Smooth muscle cell (in vitro differentiated cells): ENCODE measurements at regions not wholly inside any gene's neighbourhood (a gene's known extent, or its start where the extent isn't known, plus 50 kb on each side); places are given as distances from the start of the nearest gene placed in this dataset.

Experiments
- DNase-seq: peaks from one replicate; lab custom pipeline; 2025; ENCODE audit not compliant: unreplicated experiment; lab: John Stamatoyannopoulos, UW
- H2AFZ ChIP-seq: fragments of 200-600 bp; sonication (generic); 2 replicates; pipeline ENCODE4 v1.6.0; 2016; ENCODE audit warnings: antibody characterized with exemption, low read depth, mild to moderate bottlenecking
- H3F3A ChIP-seq: fragments of 200-600 bp; sonication (generic); 2 replicates; pipeline ENCODE4 v1.6.0; 2017; ENCODE audit warnings: antibody characterized with exemption, low read depth
- H3K27ac ChIP-seq: fragments of 200-600 bp; sonication (generic); 2 replicates; pipeline ENCODE4 v1.5.1; 2016; ENCODE audit warnings: low read depth, mild to moderate bottlenecking
- H3K27me3 ChIP-seq: fragments of 200-600 bp; sonication (generic); 2 replicates; pipeline ENCODE4 v1.6.1; 2016; ENCODE audit warnings: low read depth, mild to moderate bottlenecking
- H3K36me3 ChIP-seq: fragments of 200-600 bp; sonication (generic); 2 replicates; pipeline ENCODE4 v1.5.1; 2016; ENCODE audit warnings: low read depth
- H3K4me1 ChIP-seq: fragments of 200-600 bp; sonication (generic); 2 replicates; pipeline ENCODE4 v1.5.1; 2016; ENCODE audit warnings: low read depth
- H3K4me2 ChIP-seq: fragments of 200-600 bp; sonication (generic); 2 replicates; pipeline ENCODE4 v1.6.0; 2016; ENCODE audit warnings: mild to moderate bottlenecking
- H3K4me3 ChIP-seq: fragments of 200-600 bp; sonication (generic); 2 replicates; pipeline ENCODE4 v1.5.1; 2016; ENCODE audit warnings: mild to moderate bottlenecking
- H3K79me2 ChIP-seq: fragments of 200-600 bp; sonication (generic); 2 replicates; pipeline ENCODE4 v1.6.0; 2016; ENCODE audit warnings: low read depth, mild to moderate bottlenecking
- H3K9ac ChIP-seq: fragments of 200-600 bp; sonication (generic); 2 replicates; pipeline ENCODE4 v1.6.0; 2016; ENCODE audit warnings: low read depth
- H3K9me3 ChIP-seq: fragments of 200-600 bp; sonication (generic); replicated peaks from 2 replicates; pipeline ENCODE4 v1.5.1; 2016; ENCODE audit warnings: low read depth
- H4K20me1 ChIP-seq: fragments of 200-600 bp; sonication (generic); 2 replicates; pipeline ENCODE4 v1.6.0; 2016; ENCODE audit warnings: low read depth
- CTCF ChIP-seq: fragments of 200-600 bp; sonication (generic); IDR thresholded peaks from 2 replicates; pipeline ENCODE4 v1.5.1; 2017; ENCODE audit warnings: borderline replicate concordance, mild to moderate bottlenecking, antibody characterized with exemption; ENCODE audit not compliant: insufficient read depth, poor library complexity, severe bottlenecking
- WGBS: methylation state at CpG from one replicate; pipeline ENCODE4 v1.1.7; 2016; ENCODE audit warnings: low lambda C conversion rate; 5-methylcytosine and 5-hydroxymethylcytosine counted together

- Histone ChIP-seq H3K79me2 (no peaks in the 10 kb centered on the region), H3K4me1 (no peaks in the 10 kb centered on the region), H3K4me2 (no peak overlapping the region), H3K27ac (no peak overlapping the region), H3K36me3 (no peaks in the 10 kb centered on the region), H3K4me3 (no peak overlapping the region), H3K9ac (no peak overlapping the region), H4K20me1 (no peaks in the 10 kb centered on the region), H2AFZ (no peak overlapping the region), H3K27me3 (no peaks in the 10 kb centered on the region), H3K9me3 (no peaks in the 10 kb centered on the region), H3F3A (no peaks in the 10 kb centered on the region)
- DNase-seq, result no peak
- 98% methylated on average over 4 of the region's 4 CpGs for WGBS
- TF ChIP-seq CTCF, result no peak
These were observed 87.2 kb upstream of the LIFR start for GRCh38 chr5:38643616-38644015.

GRCh38 chr5:38645508-38645907 is 89.1 kb upstream of the LIFR start:
- H2AFZ ChIP-seq, result no peak overlapping the region
- H3K79me2 ChIP-seq, result no peaks in the 10 kb centered on the region
- no peak for DNase-seq
- no peak overlapping the region for H3K27ac ChIP-seq
- H3K4me1 ChIP-seq, result no peaks in the 10 kb centered on the region
- H3K4me3 ChIP-seq, result no peak overlapping the region
- H3K27me3 ChIP-seq, result no peaks in the 10 kb centered on the region
- H3F3A ChIP-seq, result no peaks in the 10 kb centered on the region
- no peak overlapping the region for H3K4me2 ChIP-seq
- no peaks in the 10 kb centered on the region for H3K9me3 ChIP-seq
- H3K36me3 ChIP-seq, result no peaks in the 10 kb centered on the region
- H4K20me1 ChIP-seq, result no peaks in the 10 kb centered on the region
- no peak overlapping the region for H3K9ac ChIP-seq
- no peak for TF ChIP-seq CTCF

- 93% methylated on average over 3 of the region's 3 CpGs for WGBS
- H3K9ac ChIP-seq, result no peak overlapping the region
- no peak for DNase-seq
- H3F3A ChIP-seq, result no peaks in the 10 kb centered on the region
- peaks cover 5% of the 10 kb centered on the region for H3K4me1 ChIP-seq
- no peaks in the 10 kb centered on the region for H3K9me3 ChIP-seq
- H3K79me2 ChIP-seq, result no peaks in the 10 kb centered on the region
- H3K4me3 ChIP-seq, result no peak overlapping the region
- H3K27me3 ChIP-seq, result no peaks in the 10 kb centered on the region
- H2AFZ ChIP-seq, result no peak overlapping the region
- H3K27ac ChIP-seq, result no peak overlapping the region
- TF ChIP-seq CTCF, result no peak
- no peaks in the 10 kb centered on the region for H3K36me3 ChIP-seq
- H3K4me2 ChIP-seq, result no peak overlapping the region
- no peaks in the 10 kb centered on the region for H4K20me1 ChIP-seq
These were observed 92.4 kb upstream of the LIFR start for GRCh38 chr5:38648703-38649291.

GRCh38 chr5:38650540-38650939 is 94.1 kb upstream of the LIFR start:
- peak overlapping the region; percentile 39 for H3K27ac ChIP-seq
- no peaks in the 10 kb centered on the region for H3K27me3 ChIP-seq
- DNase-seq, result no peak
- peak overlapping the region; percentile 77 for H3K4me2 ChIP-seq
- no peaks in the 10 kb centered on the region for H3K79me2 ChIP-seq
- peak overlapping the region; percentile 76 for H2AFZ ChIP-seq
- H3F3A ChIP-seq, result no peaks in the 10 kb centered on the region
- H3K36me3 ChIP-seq, result no peaks in the 10 kb centered on the region
- no peak overlapping the region for H3K9ac ChIP-seq
- H3K4me1 ChIP-seq, result peaks cover 5% of the 10 kb centered on the region
- no peaks in the 10 kb centered on the region for H3K9me3 ChIP-seq
- no peaks in the 10 kb centered on the region for H4K20me1 ChIP-seq
- 76% methylated on average over 7 of the region's 7 CpGs for WGBS
- H3K4me3 ChIP-seq, result peak overlapping the region; percentile 0
- no peak for TF ChIP-seq CTCF
